Activated B cell treated with CpG ODN at 0.5 μM for 24 hours (primary cell): ENCODE measurements at regions not wholly inside any gene's neighbourhood (a gene's known extent, or its start where the extent isn't known, plus 50 kb on each side); places are given as distances from the start of the nearest gene placed in this dataset.

Experiments
- ATAC-seq: fragments of 200-7000 bp; cut with Tn5 transposase; one replicate; pipeline ENCODE4 v1.10.0; 2021; ENCODE audit warnings: low read depth, mild to moderate bottlenecking, moderate library complexity
- CTCF ChIA-PET: fragments of 350-600 bp; sonication (Branson Sonifier 250); formaldehyde crosslinking; loops from one replicate; lab custom pipeline; 2021; ENCODE audit warnings: antibody characterized with exemption; lab: Charles Lee
- POLR2A ChIA-PET: fragments of 350-600 bp; sonication (Branson Sonifier 250); formaldehyde crosslinking; loops from one replicate; lab custom pipeline; 2021; ENCODE audit warnings: antibody characterized with exemption; lab: Charles Lee
- DNase-seq: peaks from one replicate; pipeline ENCODE4 v3.0.0; 2022
- H3K27ac Mint-ChIP-seq: one replicate; pipeline ENCODE4 v1.8.0; 2020; ENCODE audit warnings: mixed read lengths
- H3K27me3 Mint-ChIP-seq: one replicate; pipeline ENCODE4 v1.8.0; 2021; ENCODE audit warnings: mixed read lengths
- H3K36me3 Mint-ChIP-seq: one replicate; pipeline ENCODE4 v1.8.0; 2021; ENCODE audit warnings: low read depth, mixed read lengths
- H3K4me1 Mint-ChIP-seq: one replicate; pipeline ENCODE4 v1.8.0; 2021; ENCODE audit warnings: mixed read lengths
- H3K4me3 Mint-ChIP-seq: one replicate; pipeline ENCODE4 v1.8.0; 2020; ENCODE audit warnings: mild to moderate bottlenecking, mixed read lengths
- H3K9me3 Mint-ChIP-seq: one replicate; pipeline ENCODE4 v1.8.0; 2020; ENCODE audit warnings: mixed read lengths
- intact Hi-C: fragments of 100-400 bp; cut with micrococcal nuclease; formaldehyde crosslinking; loops from one replicate; pipeline ENCODE4 v1.15.1; 2024
- TF ChIP-seq, protein P1 (sequence below): fragments of 200-600 bp; IDR thresholded peaks from one replicate; pipeline ENCODE4 v1.8.0; 2022; ENCODE audit warnings: antibody characterized with exemption, mild to moderate bottlenecking

DNA sequence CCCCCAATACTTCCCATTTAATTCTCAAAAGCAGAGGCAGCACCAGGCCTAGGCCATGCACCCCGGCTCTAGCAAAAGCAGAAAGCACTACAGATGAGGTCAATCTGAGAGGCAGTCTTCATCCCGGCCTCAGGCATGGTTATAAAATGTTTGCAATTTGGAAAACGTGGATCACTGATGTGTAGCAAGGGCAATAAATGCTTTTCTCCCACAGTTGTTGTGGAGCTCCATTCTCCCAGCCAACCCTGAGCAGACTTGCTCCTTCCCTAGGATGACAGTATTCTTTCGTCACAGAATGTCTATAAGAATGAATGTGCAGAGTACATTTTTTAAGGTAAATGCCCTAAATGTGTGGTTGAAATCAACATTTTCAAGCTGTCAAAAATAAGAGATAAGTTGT, 157.3 kb upstream of the DAPK1 start:
- ATAC-seq (no peak), DNase-seq (no peak)
- Mint-ChIP-seq H3K27ac (no peak overlapping the region), H3K4me1 (peaks cover 5% of the 10 kb centered on the region), H3K36me3 (no peaks in the 10 kb centered on the region), H3K27me3 (peaks cover 11% of the 10 kb centered on the region), H3K4me3 (no peak overlapping the region), H3K9me3 (no peaks in the 10 kb centered on the region)
- TF ChIP-seq, protein P1, sequence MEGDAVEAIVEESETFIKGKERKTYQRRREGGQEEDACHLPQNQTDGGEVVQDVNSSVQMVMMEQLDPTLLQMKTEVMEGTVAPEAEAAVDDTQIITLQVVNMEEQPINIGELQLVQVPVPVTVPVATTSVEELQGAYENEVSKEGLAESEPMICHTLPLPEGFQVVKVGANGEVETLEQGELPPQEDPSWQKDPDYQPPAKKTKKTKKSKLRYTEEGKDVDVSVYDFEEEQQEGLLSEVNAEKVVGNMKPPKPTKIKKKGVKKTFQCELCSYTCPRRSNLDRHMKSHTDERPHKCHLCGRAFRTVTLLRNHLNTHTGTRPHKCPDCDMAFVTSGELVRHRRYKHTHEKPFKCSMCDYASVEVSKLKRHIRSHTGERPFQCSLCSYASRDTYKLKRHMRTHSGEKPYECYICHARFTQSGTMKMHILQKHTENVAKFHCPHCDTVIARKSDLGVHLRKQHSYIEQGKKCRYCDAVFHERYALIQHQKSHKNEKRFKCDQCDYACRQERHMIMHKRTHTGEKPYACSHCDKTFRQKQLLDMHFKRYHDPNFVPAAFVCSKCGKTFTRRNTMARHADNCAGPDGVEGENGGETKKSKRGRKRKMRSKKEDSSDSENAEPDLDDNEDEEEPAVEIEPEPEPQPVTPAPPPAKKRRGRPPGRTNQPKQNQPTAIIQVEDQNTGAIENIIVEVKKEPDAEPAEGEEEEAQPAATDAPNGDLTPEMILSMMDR = no peak
- ChIA-PET CTCF (no interaction called here), POLR2A (no interaction called here)
- intact Hi-C loops = no loop called here

DNA sequence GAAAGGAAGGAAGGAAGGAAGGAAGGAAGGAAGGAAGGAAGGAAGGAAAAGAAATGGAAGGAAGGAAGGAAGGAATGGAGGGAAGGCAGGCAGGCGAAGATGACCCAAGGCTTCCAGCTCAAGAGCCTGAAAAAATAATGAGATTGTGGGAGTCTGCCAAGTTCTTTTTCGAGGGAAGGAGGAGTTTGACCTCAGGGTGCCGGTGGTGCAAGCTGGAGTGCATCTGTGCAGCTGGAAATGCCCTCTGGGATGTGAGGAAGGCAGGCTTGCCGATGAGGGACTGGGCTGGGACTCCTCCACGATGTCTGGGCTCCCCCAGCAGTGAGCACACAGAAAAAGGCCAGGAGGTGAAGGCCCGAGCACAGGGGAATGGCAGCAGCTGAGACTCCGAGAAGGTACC, 154.9 kb upstream of the DAPK1 start:
- ChIA-PET CTCF (no interaction called here), POLR2A (no interaction called here)
- intact Hi-C loops = no loop called here
- TF ChIP-seq, protein P1 = no peak
- Mint-ChIP-seq H3K27ac (no peak overlapping the region), H3K4me1 (no peaks in the 10 kb centered on the region), H3K27me3 (peaks cover 7% of the 10 kb centered on the region), H3K4me3 (no peak overlapping the region), H3K9me3 (no peaks in the 10 kb centered on the region), H3K36me3 (no peaks in the 10 kb centered on the region)
- DNase-seq (no peak), ATAC-seq (no peak)

- Mint-ChIP-seq H3K4me3 (no peak overlapping the region), H3K27me3 (peaks cover 5% of the 10 kb centered on the region), H3K9me3 (no peaks in the 10 kb centered on the region), H3K4me1 (no peaks in the 10 kb centered on the region), H3K36me3 (no peaks in the 10 kb centered on the region), H3K27ac (no peak overlapping the region)
- no peak for ATAC-seq
- TF ChIP-seq, protein P1 = no peak
- DNase-seq = no peak
- ChIA-PET CTCF (no interaction called here), POLR2A (no interaction called here)
- intact Hi-C loops = no loop called here
Measured at GRCh38 chr9:87343816-87344430, 153.7 kb upstream of the DAPK1 start.

- Mint-ChIP-seq H3K9me3 (peaks cover 4% of the 10 kb centered on the region), H3K27ac (no peak overlapping the region), H3K27me3 (peaks cover 5% of the 10 kb centered on the region), H3K4me3 (no peak overlapping the region), H3K36me3 (no peaks in the 10 kb centered on the region), H3K4me1 (no peaks in the 10 kb centered on the region)
- TF ChIP-seq, protein P1 = no peak
- intact Hi-C loops = no loop called here
- no peak for ATAC-seq
- ChIA-PET POLR2A (no interaction called here), CTCF (no interaction called here)
- DNase-seq = no peak
Measured at GRCh38 chr9:87346061-87346665, 151.5 kb upstream of the DAPK1 start.

DNA sequence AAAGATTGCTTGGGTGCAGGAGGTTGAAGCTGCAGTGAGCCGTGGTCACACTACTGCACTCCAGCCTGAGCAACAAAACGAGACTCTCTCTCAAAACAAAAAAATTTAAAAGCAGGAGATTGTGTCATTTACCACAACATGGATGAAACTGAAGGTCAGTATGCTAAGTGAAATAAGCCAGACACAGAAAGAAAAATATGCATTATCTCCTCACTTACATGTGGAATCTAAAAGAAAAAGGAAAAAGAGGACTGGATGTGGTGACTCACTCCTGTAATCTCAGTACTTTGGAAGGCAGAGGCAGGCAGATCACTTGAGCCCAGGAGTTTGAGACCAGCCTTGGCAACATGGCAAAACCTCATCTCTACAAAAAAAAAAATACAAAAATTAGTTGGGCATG, 146.8 kb upstream of the DAPK1 start:
- peaks cover 5% of the 10 kb centered on the region for H3K27me3 Mint-ChIP-seq
- ChIA-PET POLR2A (no interaction called here), CTCF (no interaction called here)
- no peaks in the 10 kb centered on the region for H3K36me3 Mint-ChIP-seq
- H3K4me1 Mint-ChIP-seq = no peaks in the 10 kb centered on the region
- TF ChIP-seq, protein P1 = no peak
- no peak for ATAC-seq
- intact Hi-C loops = no loop called here
- no peak for DNase-seq
- no peak overlapping the region for H3K27ac Mint-ChIP-seq
- H3K9me3 Mint-ChIP-seq = peaks cover 4% of the 10 kb centered on the region
- no peak overlapping the region for H3K4me3 Mint-ChIP-seq
